ENCODE measurements at regions not wholly inside any gene's neighbourhood (a gene's known extent, or its start where the extent isn't known, plus 50 kb on each side); places are given as distances from the start of the nearest gene placed in this dataset.

DNA sequence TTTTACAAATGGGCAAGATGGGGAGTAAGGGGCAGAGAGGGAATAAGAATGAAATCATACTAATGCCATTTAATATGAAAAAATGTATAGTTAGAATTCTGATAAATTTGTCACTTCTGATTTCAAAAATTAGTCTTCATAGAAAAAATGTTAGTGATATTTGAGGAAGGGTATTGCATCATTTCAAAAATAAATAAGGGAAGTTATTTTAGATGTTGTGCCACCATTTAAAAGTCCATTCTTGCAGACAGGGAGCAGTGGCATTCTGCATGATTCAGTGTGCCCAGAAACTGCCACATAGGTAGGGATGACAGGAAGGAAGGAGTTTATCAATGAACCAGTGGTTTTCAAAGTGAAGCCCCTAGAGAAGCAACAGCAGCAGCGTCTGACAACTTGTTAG, 674.6 kb downstream of the EPM2A start:
- no peaks in the 10 kb centered on the region for H3K36me3 ChIP-seq (replicated peaks in 1 of 2; ENCODE audit: control extremely low read depth in 1 of 2, control insufficient read depth in 1 of 2, extremely low read depth in 1 of 2, insufficient read depth in 2 of 2, low read length in 1 of 2)
- no peaks in the 10 kb centered on the region for H4K20me1 ChIP-seq (ENCODE audit: control insufficient read depth, insufficient read depth, low read length, poor library complexity, severe bottlenecking)
- H3K27ac ChIP-seq (ENCODE audit: low read length in 2 of 2): no peak overlapping the region
- no peaks in the 10 kb centered on the region for H3K79me2 ChIP-seq (ENCODE audit: control insufficient read depth, insufficient read depth, low read length)
- intact Hi-C loops (cut with micrococcal nuclease): no loop called here
- no peak overlapping the region for H2AFZ ChIP-seq (ENCODE audit: insufficient read depth, low read depth, low read length, poor library complexity, severe bottlenecking)
- H3K27me3 ChIP-seq (replicated peaks in 1 of 4; ENCODE audit: control extremely low read depth in 1 of 4, control insufficient read depth in 3 of 4, insufficient read depth in 4 of 4, low read length in 3 of 4): no peaks in the 10 kb centered on the region
- H3K27me3 Mint-ChIP-seq: peaks cover 2% of the 10 kb centered on the region
- no peak overlapping the region for H3K9ac ChIP-seq (ENCODE audit: low read length)
- no peaks in the 10 kb centered on the region for H3K4me1 Mint-ChIP-seq
- POLR2A ChIA-PET: no interaction called here
- no peaks in the 10 kb centered on the region for H3K4me1 ChIP-seq (ENCODE audit: control insufficient read depth in 2 of 2, insufficient read depth in 2 of 2, low read length in 2 of 2)
- H3K4me3 ChIP-seq (ENCODE audit: control extremely low read depth in 1 of 5, extremely low read depth in 1 of 5, insufficient read depth in 1 of 5, low read depth in 2 of 5, low read length in 4 of 5): no peak overlapping the region
- no peak for DNase-seq
- H3K27ac Mint-ChIP-seq: no peak overlapping the region
- no CpG with 5 or more reads among the region's 1 CpG for WGBS (ENCODE audit: insufficient coverage)
- H3K9me3 Mint-ChIP-seq (ENCODE audit: insufficient read depth): no peaks in the 10 kb centered on the region
- H3K4me2 ChIP-seq (replicated peaks; ENCODE audit: low read depth, low read length, poor library complexity, severe bottlenecking): no peak overlapping the region
- ATAC-seq (ENCODE audit: low read depth): no peak
- no peaks in the 10 kb centered on the region for H3K9me3 ChIP-seq (ENCODE audit: control extremely low read depth in 1 of 3, control insufficient read depth in 2 of 3, insufficient read depth in 1 of 3, low read length in 2 of 3)
- H3K4me3 Mint-ChIP-seq: no peak overlapping the region
- CTCF ChIA-PET: interaction anchor here (0.7 kb wide), 1 partner anchor 36 kb away, joined by 3 read pairs; no protein-coding TSS in a partner anchor
- TF ChIP-seq, protein P1, sequence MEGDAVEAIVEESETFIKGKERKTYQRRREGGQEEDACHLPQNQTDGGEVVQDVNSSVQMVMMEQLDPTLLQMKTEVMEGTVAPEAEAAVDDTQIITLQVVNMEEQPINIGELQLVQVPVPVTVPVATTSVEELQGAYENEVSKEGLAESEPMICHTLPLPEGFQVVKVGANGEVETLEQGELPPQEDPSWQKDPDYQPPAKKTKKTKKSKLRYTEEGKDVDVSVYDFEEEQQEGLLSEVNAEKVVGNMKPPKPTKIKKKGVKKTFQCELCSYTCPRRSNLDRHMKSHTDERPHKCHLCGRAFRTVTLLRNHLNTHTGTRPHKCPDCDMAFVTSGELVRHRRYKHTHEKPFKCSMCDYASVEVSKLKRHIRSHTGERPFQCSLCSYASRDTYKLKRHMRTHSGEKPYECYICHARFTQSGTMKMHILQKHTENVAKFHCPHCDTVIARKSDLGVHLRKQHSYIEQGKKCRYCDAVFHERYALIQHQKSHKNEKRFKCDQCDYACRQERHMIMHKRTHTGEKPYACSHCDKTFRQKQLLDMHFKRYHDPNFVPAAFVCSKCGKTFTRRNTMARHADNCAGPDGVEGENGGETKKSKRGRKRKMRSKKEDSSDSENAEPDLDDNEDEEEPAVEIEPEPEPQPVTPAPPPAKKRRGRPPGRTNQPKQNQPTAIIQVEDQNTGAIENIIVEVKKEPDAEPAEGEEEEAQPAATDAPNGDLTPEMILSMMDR (IDR thresholded peaks at IDR 0.05): no peak
- no peak for TF ChIP-seq EZH2 (IDR thresholded peaks at IDR 0.05; ENCODE audit: borderline replicate concordance, insufficient read depth, low read depth, low read length, poor library complexity, severe bottlenecking)

- Histone ChIP-seq H3K27ac (ENCODE audit: low read length in 2 of 2) (no peak overlapping the region), H2AFZ (ENCODE audit: insufficient read depth, low read depth, low read length, poor library complexity, severe bottlenecking) (no peak overlapping the region), H3K4me2 (replicated peaks; ENCODE audit: low read depth, low read length, poor library complexity, severe bottlenecking) (no peak overlapping the region), H3K4me3 (ENCODE audit: control extremely low read depth in 1 of 5, extremely low read depth in 1 of 5, insufficient read depth in 1 of 5, low read depth in 2 of 5, low read length in 4 of 5) (no peak overlapping the region), H3K27me3 (replicated peaks in 1 of 4; ENCODE audit: control extremely low read depth in 1 of 4, control insufficient read depth in 3 of 4, insufficient read depth in 4 of 4, low read length in 3 of 4) (no peaks in the 10 kb centered on the region), H3K9ac (ENCODE audit: low read length) (no peak overlapping the region), H3K9me3 (ENCODE audit: control extremely low read depth in 1 of 3, control insufficient read depth in 2 of 3, insufficient read depth in 1 of 3, low read length in 2 of 3) (no peaks in the 10 kb centered on the region), H3K36me3 (replicated peaks in 1 of 2; ENCODE audit: control extremely low read depth in 1 of 2, control insufficient read depth in 1 of 2, extremely low read depth in 1 of 2, insufficient read depth in 2 of 2, low read length in 1 of 2) (no peaks in the 10 kb centered on the region), H4K20me1 (ENCODE audit: control insufficient read depth, insufficient read depth, low read length, poor library complexity, severe bottlenecking) (no peaks in the 10 kb centered on the region), H3K79me2 (ENCODE audit: control insufficient read depth, insufficient read depth, low read length) (no peaks in the 10 kb centered on the region), H3K4me1 (ENCODE audit: control insufficient read depth in 2 of 2, insufficient read depth in 2 of 2, low read length in 2 of 2) (no peaks in the 10 kb centered on the region)
- TF ChIP-seq, protein P1 (IDR thresholded peaks at IDR 0.05): no peak
- TF ChIP-seq EZH2 (IDR thresholded peaks at IDR 0.05; ENCODE audit: borderline replicate concordance, insufficient read depth, low read depth, low read length, poor library complexity, severe bottlenecking): no peak
- no peak overlapping the region for H3K4me3 Mint-ChIP-seq
- intact Hi-C loops (cut with micrococcal nuclease): no loop called here
- no peaks in the 10 kb centered on the region for H3K4me1 Mint-ChIP-seq
- no peaks in the 10 kb centered on the region for H3K9me3 Mint-ChIP-seq (ENCODE audit: insufficient read depth)
- CTCF ChIA-PET: no interaction called here
- H3K27me3 Mint-ChIP-seq: peaks cover 10% of the 10 kb centered on the region
- ATAC-seq (ENCODE audit: low read depth) (no peak), DNase-seq (no peak)
- POLR2A ChIA-PET: no interaction called here
- H3K27ac Mint-ChIP-seq: no peak overlapping the region
Observed at GRCh38 chr6:145063091-145063490, 672.2 kb downstream of the EPM2A start.
